Epithelial cell of proximal tubule (primary cell): ENCODE measurements at regions not wholly inside any gene's neighbourhood (a gene's known extent, or its start where the extent isn't known, plus 50 kb on each side); places are given as distances from the start of the nearest gene placed in this dataset.
"Not testable (repeated sequence)": the region's sequence is repeated elsewhere in the genome, so short reads cannot be mapped to it uniquely, and the experiment has no call there.

Source experiments
- DNase-seq: peaks from one replicate; pipeline ENCODE4 v3.0.0-alpha.2; 2011; ENCODE audit warnings: low read depth
- H3K4me3 ChIP-seq: 2 replicates; pipeline ENCODE4 v1.5.1; 2011; ENCODE audit warnings: low read depth, mild to moderate bottlenecking, low read length
- CTCF ChIP-seq: conservative IDR thresholded peaks from 2 replicates; pipeline ENCODE4 v1.5.1; 2012; ENCODE audit warnings: low read depth, mild to moderate bottlenecking, low read length

GRCh38 chr7:113314594-113314993 is 196.2 kb upstream of the SMIM30 start:
- TF ChIP-seq CTCF = no peak
- H3K4me3 ChIP-seq = no peak overlapping the region
- no peak for DNase-seq

GRCh38 chr7:113308399-113308798 is 190.0 kb upstream of the SMIM30 start:
- DNase-seq = no peak
- no peak for TF ChIP-seq CTCF

GRCh38 chr7:113307147-113307546 is 188.8 kb upstream of the SMIM30 start:
- H3K4me3 ChIP-seq = no peak overlapping the region
- no peak for TF ChIP-seq CTCF
- DNase-seq = no peak

More at GRCh38 chr7:113308399-113308798, 190.0 kb upstream of the SMIM30 start:
- no peak overlapping the region for H3K4me3 ChIP-seq

- H3K4me3 ChIP-seq = no peak overlapping the region
- no peak for DNase-seq
- no peak for TF ChIP-seq CTCF
These were observed 187.9 kb upstream of the SMIM30 start for GRCh38 chr7:113306302-113306701.

GRCh38 chr7:113304104-113304503 is 185.8 kb upstream of the SMIM30 start:
- H3K4me3 ChIP-seq = no peak overlapping the region
- DNase-seq = no peak
- TF ChIP-seq CTCF = no peak

- DNase-seq, H3K4me3 ChIP-seq: not testable (repeated sequence)
These were observed 185.0 kb upstream of the SMIM30 start for GRCh38 chr7:113303388-113303787.

GRCh38 chr7:113301983-113302382 is 183.6 kb upstream of the SMIM30 start:
- TF ChIP-seq CTCF = no peak
- no peak overlapping the region for H3K4me3 ChIP-seq
- no peak for DNase-seq

- DNase-seq = no peak
- TF ChIP-seq CTCF = no peak
- H3K4me3 ChIP-seq = no peak overlapping the region
These were observed 182.8 kb upstream of the SMIM30 start for GRCh38 chr7:113301141-113301540.
